OCI-LY1 (cell line): ENCODE measurements at regions not wholly inside any gene's neighbourhood (a gene's known extent, or its start where the extent isn't known, plus 50 kb on each side); places are given as distances from the start of the nearest gene placed in this dataset.

Experiments
- H2AFZ ChIP-seq: fragments of 200-600 bp; sonication (generic), shearing (Covaris generic); 2 replicates; pipeline ENCODE4 v1.6.0; 2014; ENCODE audit warnings: antibody characterized with exemption, mild to moderate bottlenecking, low read length
- H3F3A ChIP-seq: fragments of 200-600 bp; sonication (generic), shearing (Covaris generic); 2 replicates; pipeline ENCODE4 v1.6.0; 2014; ENCODE audit warnings: mild to moderate bottlenecking, antibody characterized with exemption, low read length, moderate library complexity; ENCODE audit not compliant: insufficient read depth
- H3K27ac ChIP-seq: fragments of 200-600 bp; sonication (generic); 2 replicates; pipeline ENCODE4 v1.5.1; 2014; ENCODE audit warnings: low read length, mixed run types, mild to moderate bottlenecking, low read depth; ENCODE audit not compliant: poor library complexity, severe bottlenecking
- H3K27me3 ChIP-seq: fragments of 200-600 bp; sonication (generic); 2 replicates; pipeline ENCODE4 v1.6.0; 2014; ENCODE audit warnings: antibody characterized with exemption, mild to moderate bottlenecking, low read length, moderate library complexity; ENCODE audit not compliant: insufficient read depth
- H3K36me3 ChIP-seq: fragments of 200-600 bp; sonication (generic); 2 replicates; pipeline ENCODE4 v1.6.1; 2014; ENCODE audit warnings: mild to moderate bottlenecking, antibody characterized with exemption, low read length, moderate library complexity, mixed read lengths; ENCODE audit not compliant: insufficient read depth
- H3K4me1 ChIP-seq: fragments of 200-600 bp; sonication (generic); 2 replicates; pipeline ENCODE4 v1.5.1; 2014; ENCODE audit warnings: mild to moderate bottlenecking, low read length, moderate library complexity; ENCODE audit not compliant: insufficient read depth, severe bottlenecking
- H3K4me2 ChIP-seq: fragments of 200-600 bp; sonication (generic), shearing (Covaris generic); 2 replicates; pipeline ENCODE4 v1.6.1; 2014; ENCODE audit warnings: low read length
- H3K4me3 ChIP-seq: fragments of 200-600 bp; sonication (generic); 2 replicates; pipeline ENCODE4 v1.5.1; 2014; ENCODE audit warnings: low read length, low read depth, mild to moderate bottlenecking, mixed read lengths; ENCODE audit not compliant: poor library complexity, severe bottlenecking
- H3K79me2 ChIP-seq: fragments of 200-600 bp; shearing (Covaris generic); 2 replicates; pipeline ENCODE4 v1.6.1; 2016; ENCODE audit warnings: mixed run types, low read length, mixed read lengths; ENCODE audit not compliant: insufficient read depth
- H3K9ac ChIP-seq: fragments of 200-600 bp; sonication (generic), shearing (Covaris generic); 2 replicates; pipeline ENCODE4 v1.6.1; 2014; ENCODE audit warnings: mild to moderate bottlenecking, low read length, mixed read lengths
- H3K9me2 ChIP-seq: fragments of 200-600 bp; sonication (generic), shearing (Covaris generic); 2 replicates; pipeline ENCODE4 v1.6.1; 2014; ENCODE audit warnings: low read depth, mild to moderate bottlenecking, low read length, mixed read lengths
- H3K9me3 ChIP-seq: fragments of 200-600 bp; shearing (Covaris generic); 2 replicates; pipeline ENCODE4 v1.6.1; 2014; ENCODE audit warnings: low read length, mixed read lengths
- H4K20me1 ChIP-seq: fragments of 200-600 bp; sonication (generic), shearing (Covaris generic); 2 replicates; pipeline ENCODE4 v1.6.0; 2016; ENCODE audit warnings: mild to moderate bottlenecking, low read length; ENCODE audit not compliant: insufficient read depth
- CTCF ChIP-seq: fragments of 200-600 bp; sonication (generic), shearing (Covaris generic); IDR thresholded peaks from 2 replicates; pipeline ENCODE4 v1.5.1; 2017; ENCODE audit warnings: mild to moderate bottlenecking, antibody characterized with exemption, low read length, moderate library complexity, mixed read lengths
- EZH2 ChIP-seq: fragments of 200-600 bp; sonication (generic), shearing (Covaris generic); IDR thresholded peaks from 2 replicates; pipeline ENCODE4 v1.8.0; 2017; ENCODE audit warnings: borderline replicate concordance, mixed run types, mild to moderate bottlenecking, antibody characterized with exemption, low read length, moderate library complexity, mixed read lengths

DNA sequence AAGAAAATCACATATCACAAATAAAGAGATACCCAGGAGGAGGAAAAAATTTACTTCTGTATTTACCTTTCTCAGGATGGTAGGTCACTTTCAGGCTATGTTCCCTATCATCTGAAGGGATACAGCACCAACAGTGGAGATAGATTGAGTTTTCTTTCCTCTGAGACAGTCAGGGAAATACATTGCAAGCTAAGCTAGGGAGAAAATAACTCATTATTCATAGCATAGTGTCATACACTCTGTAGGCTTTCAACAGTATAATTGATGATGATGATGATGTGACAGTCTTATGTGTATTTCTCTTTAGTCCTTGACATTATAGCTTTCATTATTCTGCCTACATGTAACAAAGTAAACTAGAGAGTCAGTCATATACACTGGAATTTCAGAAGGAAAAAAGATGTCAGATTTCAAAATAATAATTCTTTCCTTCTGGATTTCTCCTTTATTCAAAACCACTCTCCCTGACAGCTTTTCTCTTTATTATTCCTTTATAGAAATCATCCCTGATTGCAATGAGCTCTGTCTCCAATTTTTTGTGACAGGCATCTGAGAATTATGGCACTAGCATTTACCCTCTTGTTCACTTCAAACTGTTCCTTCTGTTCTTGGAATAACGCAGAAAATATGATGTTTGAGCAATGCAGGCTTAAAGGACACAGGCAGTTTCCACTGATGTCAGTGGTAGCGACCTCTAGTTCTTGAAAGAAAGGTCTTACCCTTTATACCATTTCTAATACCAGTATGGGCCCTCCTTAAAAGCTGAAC, 169.1 kb upstream of the EPHA5 start:
- H3K27me3 ChIP-seq: no peaks in the 10 kb centered on the region
- H3K27ac ChIP-seq: no peak overlapping the region
- no peaks in the 10 kb centered on the region for H3F3A ChIP-seq
- TF ChIP-seq EZH2: no peak
- no peak for TF ChIP-seq CTCF
- no peak overlapping the region for H2AFZ ChIP-seq
- no peaks in the 10 kb centered on the region for H3K9me2 ChIP-seq
- H3K9me3 ChIP-seq: no peaks in the 10 kb centered on the region
- no peak overlapping the region for H3K4me3 ChIP-seq
- H4K20me1 ChIP-seq: no peaks in the 10 kb centered on the region
- H3K4me1 ChIP-seq: no peaks in the 10 kb centered on the region
- H3K36me3 ChIP-seq: no peaks in the 10 kb centered on the region
- no peaks in the 10 kb centered on the region for H3K79me2 ChIP-seq
- no peak overlapping the region for H3K4me2 ChIP-seq
- H3K9ac ChIP-seq: no peak overlapping the region

DNA sequence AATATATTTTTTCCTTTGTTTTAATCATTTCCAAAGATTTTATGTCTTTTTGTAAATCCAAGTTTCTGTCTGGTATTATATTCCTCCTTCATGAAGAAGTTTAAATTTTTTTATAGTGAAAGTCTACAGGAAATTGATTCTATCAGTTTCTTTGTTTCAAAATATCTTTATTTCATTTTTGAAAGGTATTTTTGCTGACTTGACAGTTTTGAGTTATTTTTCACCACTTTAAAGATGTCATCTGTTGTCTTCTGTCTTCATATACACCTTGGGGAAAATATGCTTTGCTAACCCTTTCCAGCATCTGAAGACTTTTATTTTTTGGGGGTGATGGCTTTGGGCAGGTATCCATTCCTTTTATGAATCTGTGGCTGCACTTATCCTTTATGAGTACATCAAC, 164.4 kb upstream of the EPHA5 start:
- H3K9ac ChIP-seq: no peak overlapping the region
- no peaks in the 10 kb centered on the region for H4K20me1 ChIP-seq
- H3K4me3 ChIP-seq: no peak overlapping the region
- no peaks in the 10 kb centered on the region for H3K27me3 ChIP-seq
- H3K36me3 ChIP-seq: no peaks in the 10 kb centered on the region
- no peaks in the 10 kb centered on the region for H3K9me2 ChIP-seq
- H3K9me3 ChIP-seq: no peaks in the 10 kb centered on the region
- no peaks in the 10 kb centered on the region for H3F3A ChIP-seq
- no peak overlapping the region for H3K4me2 ChIP-seq
- no peaks in the 10 kb centered on the region for H3K4me1 ChIP-seq
- H2AFZ ChIP-seq: no peak overlapping the region
- no peak overlapping the region for H3K27ac ChIP-seq
- no peaks in the 10 kb centered on the region for H3K79me2 ChIP-seq
- TF ChIP-seq EZH2 (no peak), CTCF (no peak)

DNA sequence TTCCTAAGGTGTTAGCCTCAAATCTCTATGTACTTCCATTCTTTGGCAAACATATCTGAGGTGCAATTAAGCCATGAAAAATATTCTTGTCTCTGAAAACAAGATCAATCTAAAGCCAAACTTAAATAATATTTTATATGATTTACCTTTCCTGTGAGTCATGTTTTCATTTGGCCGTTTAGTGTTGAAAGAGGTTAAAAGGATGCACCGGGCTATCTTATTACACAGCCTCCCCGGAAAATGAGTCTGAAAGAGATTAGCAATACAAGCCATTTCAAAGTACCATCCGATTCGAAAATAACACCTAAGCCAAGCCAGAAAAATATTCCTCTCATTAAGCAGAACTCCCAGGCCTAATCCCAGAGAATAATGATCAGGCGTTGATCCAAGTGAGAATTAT, 161.5 kb upstream of the EPHA5 start:
- H3K4me1 ChIP-seq: no peaks in the 10 kb centered on the region
- H3K4me3 ChIP-seq: no peak overlapping the region
- no peak overlapping the region for H3K9ac ChIP-seq
- H3K27ac ChIP-seq: no peak overlapping the region
- H3K36me3 ChIP-seq: no peaks in the 10 kb centered on the region
- H3K9me3 ChIP-seq: no peaks in the 10 kb centered on the region
- H3K27me3 ChIP-seq: no peaks in the 10 kb centered on the region
- no peaks in the 10 kb centered on the region for H3K79me2 ChIP-seq
- H3F3A ChIP-seq: no peaks in the 10 kb centered on the region
- H2AFZ ChIP-seq: no peak overlapping the region
- no peaks in the 10 kb centered on the region for H3K9me2 ChIP-seq
- TF ChIP-seq CTCF: no peak
- TF ChIP-seq EZH2: no peak
- H4K20me1 ChIP-seq: no peaks in the 10 kb centered on the region
- H3K4me2 ChIP-seq: no peak overlapping the region
